Spleen (tissue), 11 donors: ENCODE measurements at regions not wholly inside any gene's neighbourhood (a gene's known extent, or its start where the extent isn't known, plus 50 kb on each side); places are given as distances from the start of the nearest gene placed in this dataset.

Experiments
- DNase-seq: peaks from one replicate; pipeline ENCODE4 v3.0.0-alpha.2; 2020
- H3K27ac ChIP-seq, 8 donors: fragments of 200-600 bp; sonication (generic) in 7 of 8; 1 replicate in 4 of 8; 2 replicates in 4 of 8; pipeline versions ENCODE4 v1.5.0 to v1.8.0; 2016 to 2021; ENCODE audit warnings: inconsistent platforms in 4 of 8, mild to moderate bottlenecking in 4 of 8, moderate library complexity in 1 of 8
- H3K27me3 ChIP-seq, 7 donors: fragments of 200-600 bp; sonication (generic) in 6 of 7; replicated peaks in 1 of 7; 1 replicate in 4 of 7; 2 replicates in 3 of 7; pipeline versions ENCODE4 v1.5.0 to v1.8.0; 2016 to 2021; ENCODE audit warnings: inconsistent platforms in 3 of 7, mild to moderate bottlenecking in 1 of 7
- H3K36me3 ChIP-seq, 6 donors: fragments of 200-600 bp; sonication (generic) in 5 of 6; 1 replicate in 4 of 6; 2 replicates in 2 of 6; pipeline versions ENCODE4 v1.5.0 to v1.8.0; 2016 to 2021; ENCODE audit warnings: inconsistent platforms in 2 of 6
- H3K4me1 ChIP-seq, 6 donors: fragments of 200-600 bp; sonication (generic) in 5 of 6; 1 replicate in 3 of 6; 2 replicates in 3 of 6; pipeline versions ENCODE4 v1.5.0 to v1.8.0; 2016 to 2021; ENCODE audit warnings: inconsistent platforms in 3 of 6
- H3K4me3 ChIP-seq, 8 donors: fragments of 200-600 bp; sonication (generic) in 7 of 8; 1 replicate in 4 of 8; 2 replicates in 4 of 8; pipeline versions ENCODE4 v1.5.0 to v1.8.0; 2016 to 2021; ENCODE audit warnings: inconsistent platforms in 4 of 8, mild to moderate bottlenecking in 4 of 8, moderate library complexity in 2 of 8
- H3K9me3 ChIP-seq, 8 donors: fragments of 200-600 bp; sonication (generic) in 7 of 8; 1 replicate in 4 of 8; 2 replicates in 4 of 8; pipeline versions ENCODE4 v1.5.0 to v1.8.0; 2016 to 2021; ENCODE audit warnings: inconsistent platforms in 4 of 8
- POLR2A ChIP-seq, 3 donors: fragments of 450-650 bp; IDR thresholded peaks; one replicate each; pipeline ENCODE4 v1.5.1; 2017; ENCODE audit warnings: antibody characterized with exemption in 3 of 3, mild to moderate bottlenecking in 1 of 3
- POLR2AphosphoS5 ChIP-seq, 3 donors: sonication (generic); formaldehyde crosslinking; IDR thresholded peaks; one replicate each; pipeline ENCODE4 v1.5.1; 2017; ENCODE audit warnings: antibody characterized with exemption in 3 of 3
- WGBS, 5 donors: extraction: QIAGEN DNeasy Blood & Tissue Kit in 3 of 5; methylation state at CpG; one replicate each; pipeline versions ENCODE4 v1.1.5 to v1.1.7; 2013 to 2018; 5-methylcytosine and 5-hydroxymethylcytosine counted together
- intact Hi-C: fragments of 100-400 bp; cut with DNase I; formaldehyde crosslinking; loops from one replicate; pipeline ENCODE4 v1.15.0; 2023; ENCODE audit warnings: low total_unique reads
- TF ChIP-seq, protein P1 (sequence below), 11 experiments: fragments of 200-600 bp in 7 of 11; fragments of 450-650 bp in 4 of 11; sonication (generic) in 4 of 11; IDR thresholded peaks in 8 of 11; conservative IDR thresholded peaks in 3 of 11; 1 replicate in 7 of 11; 2 replicates in 4 of 11; pipeline versions ENCODE4 v1.4.0 to v1.8.0; 2016 to 2021; ENCODE audit warnings: antibody characterized with exemption in 11 of 11, inconsistent platforms in 4 of 11, mild to moderate bottlenecking in 1 of 11
- donor health status: healthy with polysubstance abuse.
- donor health status: DM: no; HTN: no; CAD: no; lungs with moderate emphysema.
- donor health status: DM: no; HTN: no; CAD: no.
- donor health status: Bipolar disorder and iron deficiency.
- donor health status: healthy.
- donor health status: DM: no; HTN: no; CAD: no.
- donor health status: DM: yes; HTN: yes; CAD: no.

- Histone ChIP-seq H3K27me3 (peaks cover 0 to 5% (median 0%) of the 10 kb centered on the region in 7 donors), H3K4me3 (no peak overlapping the region), H3K4me1 (no peaks in the 10 kb centered on the region), H3K27ac (no peak overlapping the region), H3K9me3 (peaks cover 0 to 19% (median 0%) of the 10 kb centered on the region in 8 donors), H3K36me3 (no peaks in the 10 kb centered on the region)
- no peak for DNase-seq
- TF ChIP-seq, protein P1, sequence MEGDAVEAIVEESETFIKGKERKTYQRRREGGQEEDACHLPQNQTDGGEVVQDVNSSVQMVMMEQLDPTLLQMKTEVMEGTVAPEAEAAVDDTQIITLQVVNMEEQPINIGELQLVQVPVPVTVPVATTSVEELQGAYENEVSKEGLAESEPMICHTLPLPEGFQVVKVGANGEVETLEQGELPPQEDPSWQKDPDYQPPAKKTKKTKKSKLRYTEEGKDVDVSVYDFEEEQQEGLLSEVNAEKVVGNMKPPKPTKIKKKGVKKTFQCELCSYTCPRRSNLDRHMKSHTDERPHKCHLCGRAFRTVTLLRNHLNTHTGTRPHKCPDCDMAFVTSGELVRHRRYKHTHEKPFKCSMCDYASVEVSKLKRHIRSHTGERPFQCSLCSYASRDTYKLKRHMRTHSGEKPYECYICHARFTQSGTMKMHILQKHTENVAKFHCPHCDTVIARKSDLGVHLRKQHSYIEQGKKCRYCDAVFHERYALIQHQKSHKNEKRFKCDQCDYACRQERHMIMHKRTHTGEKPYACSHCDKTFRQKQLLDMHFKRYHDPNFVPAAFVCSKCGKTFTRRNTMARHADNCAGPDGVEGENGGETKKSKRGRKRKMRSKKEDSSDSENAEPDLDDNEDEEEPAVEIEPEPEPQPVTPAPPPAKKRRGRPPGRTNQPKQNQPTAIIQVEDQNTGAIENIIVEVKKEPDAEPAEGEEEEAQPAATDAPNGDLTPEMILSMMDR (IDR thresholded peaks at IDR 0.05 in 8 of 11, conservative IDR thresholded peaks at IDR 0.05 in 3 of 11), result no peak
- TF ChIP-seq POLR2A (IDR thresholded peaks at IDR 0.05) (no peak), POLR2AphosphoS5 (IDR thresholded peaks at IDR 0.05) (no peak)
- 85 to 89% (median 88%) methylated on average over 1 of the region's 1 CpG for WGBS, 5 donors
- intact Hi-C loops, result no loop called here
Measured at GRCh38 chr2:49236316-49236715, 82.0 kb upstream of the FSHR start.

DNA sequence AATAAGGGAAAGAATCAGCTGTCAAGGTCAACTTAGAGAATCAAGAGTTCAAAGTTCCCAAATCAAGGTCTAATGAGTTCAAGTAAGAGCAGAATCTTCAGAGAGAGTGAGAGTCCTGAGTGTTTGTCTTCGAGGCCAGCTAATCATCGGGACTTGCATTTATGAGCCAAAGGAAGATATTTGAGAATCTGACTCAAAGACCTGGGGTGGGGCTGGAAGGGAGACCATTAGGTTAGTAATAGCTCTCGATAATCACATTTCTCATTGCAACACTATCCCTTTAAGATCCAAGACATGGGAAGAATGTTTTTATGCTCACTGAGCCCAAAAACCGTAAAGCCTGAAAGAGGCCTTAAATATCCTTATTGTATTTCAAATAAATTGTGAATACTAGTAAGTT, 72.0 kb upstream of the FSHR start:
- no peaks in the 10 kb centered on the region for H3K27me3 ChIP-seq
- TF ChIP-seq POLR2A (IDR thresholded peaks at IDR 0.05) (no peak), POLR2AphosphoS5 (IDR thresholded peaks at IDR 0.05) (no peak)
- TF ChIP-seq, protein P1 (IDR thresholded peaks at IDR 0.05 in 8 of 11, conservative IDR thresholded peaks at IDR 0.05 in 3 of 11), result no peak
- DNase-seq, result no peak
- no peaks in the 10 kb centered on the region for H3K4me1 ChIP-seq
- H3K4me3 ChIP-seq, result no peak overlapping the region
- no peak overlapping the region for H3K27ac ChIP-seq
- intact Hi-C loops, result no loop called here
- no peaks in the 10 kb centered on the region for H3K36me3 ChIP-seq
- 69 to 89% (median 86%) methylated on average over 4 of the region's 4 CpGs for WGBS, 5 donors
- H3K9me3 ChIP-seq, result peaks cover 0 to 3% (median 0%) of the 10 kb centered on the region in 8 donors

DNA sequence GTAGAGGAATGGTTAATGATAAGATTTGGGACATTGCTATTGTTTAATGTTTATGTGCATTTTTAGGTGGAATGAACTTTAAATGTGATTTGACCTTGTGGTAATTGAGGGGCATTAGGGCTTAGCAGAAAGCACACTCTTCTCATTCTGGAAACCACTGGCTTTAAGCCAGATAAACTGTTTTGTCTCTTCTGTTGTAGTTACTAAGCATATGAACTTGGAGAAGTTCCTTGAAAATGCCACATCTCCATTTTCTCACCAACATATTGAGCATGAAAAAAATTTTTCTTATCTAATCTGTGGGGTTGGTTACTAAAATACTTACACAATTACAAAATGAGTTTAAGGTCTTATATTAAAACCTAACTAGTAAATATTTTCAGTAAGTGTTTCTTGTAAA, 70.8 kb upstream of the FSHR start:
- peaks cover 0 to 3% (median 0%) of the 10 kb centered on the region in 8 donors for H3K9me3 ChIP-seq
- intact Hi-C loops, result no loop called here
- no peak for TF ChIP-seq POLR2A (IDR thresholded peaks at IDR 0.05)
- TF ChIP-seq, protein P1 (IDR thresholded peaks at IDR 0.05 in 8 of 11, conservative IDR thresholded peaks at IDR 0.05 in 3 of 11), result no peak
- H3K4me3 ChIP-seq, result no peak overlapping the region
- no peak for DNase-seq
- H3K36me3 ChIP-seq, result no peaks in the 10 kb centered on the region
- no peaks in the 10 kb centered on the region for H3K27me3 ChIP-seq
- no peaks in the 10 kb centered on the region for H3K4me1 ChIP-seq
- no peak overlapping the region for H3K27ac ChIP-seq

DNA sequence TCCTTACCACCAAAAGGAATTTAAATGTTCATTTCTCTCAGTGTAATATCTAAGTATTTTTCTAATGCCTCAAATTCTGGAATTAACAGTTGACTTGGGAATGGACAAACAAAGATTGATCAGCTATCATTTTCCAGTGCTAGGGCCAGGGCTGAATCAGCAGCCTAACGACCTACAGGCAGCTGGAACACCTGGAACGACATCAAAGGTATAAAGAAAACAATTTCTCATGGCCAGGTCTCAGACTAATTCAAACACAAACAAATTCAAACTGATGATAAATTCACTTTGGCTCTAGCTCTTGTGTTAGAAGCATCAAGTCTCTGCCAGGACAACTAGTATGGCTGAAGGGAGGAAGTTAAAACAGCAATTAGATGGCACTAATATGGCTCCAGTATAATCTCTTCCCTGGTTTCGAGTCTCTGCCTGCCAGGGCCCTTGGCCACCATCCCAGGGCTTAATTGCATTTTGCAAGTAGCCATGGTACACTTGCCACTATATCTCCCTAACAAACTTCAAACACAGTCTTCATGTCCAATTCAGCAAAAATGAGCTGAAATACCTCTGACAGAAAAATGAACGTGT, 70.2 kb upstream of the FSHR start:
- WGBS, 5 donors, result 48 to 69% (median 55%) methylated on average over 4 of the region's 4 CpGs

More for the DNA sequence above, 70.2 kb upstream of the FSHR start:
- intact Hi-C loops, result no loop called here
- no peak for DNase-seq
- H3K36me3 ChIP-seq, result no peaks in the 10 kb centered on the region
- H3K27me3 ChIP-seq, result no peaks in the 10 kb centered on the region
- no peaks in the 10 kb centered on the region for H3K4me1 ChIP-seq
- H3K27ac ChIP-seq, result no peak overlapping the region
- TF ChIP-seq POLR2A (IDR thresholded peaks at IDR 0.05) (no peak), POLR2AphosphoS5 (IDR thresholded peaks at IDR 0.05) (no peak)
- TF ChIP-seq, protein P1 (IDR thresholded peaks at IDR 0.05 in 8 of 11, conservative IDR thresholded peaks at IDR 0.05 in 3 of 11), result no peak
- H3K4me3 ChIP-seq, result no peak overlapping the region
- H3K9me3 ChIP-seq, result peaks cover 0 to 3% (median 0%) of the 10 kb centered on the region in 8 donors
